Activated CD8-positive, alpha-beta memory T cell treated with anti-CD3 and anti-CD28 coated beads for 36 hours (primary cell): ENCODE measurements at regions not wholly inside any gene's neighbourhood (a gene's known extent, or its start where the extent isn't known, plus 50 kb on each side); places are given as distances from the start of the nearest gene placed in this dataset.

Source experiments
- CTCF ChIA-PET: fragments of 350-600 bp; sonication (Branson Sonifier 250); formaldehyde crosslinking; loops from one replicate; lab custom pipeline; 2021; ENCODE audit warnings: antibody characterized with exemption; lab: Charles Lee
- POLR2A ChIA-PET: fragments of 350-600 bp; sonication (Branson Sonifier 250); formaldehyde crosslinking; loops from one replicate; lab custom pipeline; 2021; ENCODE audit warnings: antibody characterized with exemption; lab: Charles Lee

DNA sequence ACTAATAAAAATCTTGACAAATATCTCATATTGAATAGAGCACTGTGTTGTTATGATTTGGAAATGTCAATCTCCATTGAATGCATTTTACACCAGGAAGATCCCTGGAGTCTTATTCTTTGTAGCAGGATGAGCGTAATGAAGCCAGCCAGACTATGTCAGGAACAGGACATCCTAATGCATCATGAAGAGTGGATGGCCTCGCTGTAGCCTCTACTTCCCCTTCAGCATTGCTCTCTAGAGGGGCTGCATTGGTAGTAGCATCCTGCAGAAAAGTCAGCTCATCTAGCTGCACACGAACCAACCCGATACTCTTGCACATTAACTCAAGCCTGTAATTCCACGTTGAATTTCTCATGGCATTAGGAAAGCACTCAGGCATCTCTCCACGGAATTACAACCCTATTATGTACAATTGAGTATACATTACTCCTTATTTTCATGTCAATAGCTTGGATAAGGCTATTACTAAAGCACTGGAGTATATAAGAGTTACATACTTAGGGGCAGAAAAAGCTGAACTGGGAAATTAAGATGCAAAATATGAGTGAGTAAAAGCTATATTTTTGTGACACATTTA, 76.1 kb downstream of the CMPK2 start:
- ChIA-PET POLR2A (no interaction called here), CTCF (no interaction called here)

DNA sequence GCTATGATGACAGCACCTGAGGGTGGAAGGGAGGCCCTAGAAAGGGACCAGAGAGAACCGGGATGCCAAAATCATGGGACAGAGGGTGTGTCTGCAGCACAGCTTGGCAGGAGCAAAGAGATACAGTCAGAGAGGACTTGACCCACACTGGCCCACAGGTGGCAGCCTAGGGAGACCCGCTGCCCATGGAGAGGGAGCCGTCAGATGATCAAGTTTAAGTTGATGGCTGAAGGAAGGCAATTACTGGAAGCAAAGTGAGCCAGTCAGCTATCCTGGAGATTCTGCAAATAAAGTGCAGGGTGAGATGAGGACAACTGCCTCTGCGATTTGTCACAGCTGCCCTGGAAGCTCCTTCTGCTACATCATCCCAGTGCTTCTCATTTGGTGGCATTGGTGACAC, 74.0 kb downstream of the CMPK2 start:
- CTCF ChIA-PET, result interaction anchor here (1.1 kb wide), 1 partner anchor 9 kb away, joined by 3 read pairs; no protein-coding TSS in a partner anchor
- POLR2A ChIA-PET, result no interaction called here

- POLR2A ChIA-PET, result no interaction called here
- CTCF ChIA-PET, result no interaction called here
These were observed 72.8 kb downstream of the CMPK2 start for GRCh38 chr2:6792883-6793282.

GRCh38 chr2:6793371-6793770, 72.3 kb downstream of the CMPK2 start:
- CTCF ChIA-PET, result no interaction called here

GRCh38 chr2:6793913-6794312, 71.8 kb downstream of the CMPK2 start:
- ChIA-PET POLR2A (no interaction called here), CTCF (no interaction called here)

More at GRCh38 chr2:6793371-6793770, 72.3 kb downstream of the CMPK2 start:
- POLR2A ChIA-PET, result no interaction called here

GRCh38 chr2:6794448-6794847, 71.3 kb downstream of the CMPK2 start:
- CTCF ChIA-PET, result no interaction called here

More at GRCh38 chr2:6794448-6794847, 71.3 kb downstream of the CMPK2 start:
- POLR2A ChIA-PET, result no interaction called here
